ENCODE measurements at regions not wholly inside any gene's neighbourhood (a gene's known extent, or its start where the extent isn't known, plus 50 kb on each side); places are given as distances from the start of the nearest gene placed in this dataset.

- ATAC-seq (replicated peaks in 1 of 4): no peak
- ChIA-PET CTCF (no interaction called here), POLR2A (no interaction called here)
- no peaks in the 10 kb centered on the region for H3K36me3 ChIP-seq (ENCODE audit: control insufficient read depth in 2 of 2, extremely low read depth in 1 of 2, insufficient read depth in 1 of 2, low read length in 1 of 2)
- H3K4me1 ChIP-seq (ENCODE audit: control insufficient read depth in 1 of 2, extremely low read depth in 1 of 2, insufficient read depth in 2 of 2, low read length in 2 of 2): no peaks in the 10 kb centered on the region
- H3K27me3 Mint-ChIP-seq: peaks cover 0 to 7% of the 10 kb centered on the region in 2 donors
- no peak for DNase-seq
- WGBS (ENCODE audit: insufficient coverage): 80% methylated on average over 10 of the region's 13 CpGs
- H3K27me3 ChIP-seq (replicated peaks in 1 of 2; ENCODE audit: control insufficient read depth in 2 of 2, extremely low read depth in 1 of 2, insufficient read depth in 2 of 2, low read length in 1 of 2): peaks cover 0 to 9% of the 10 kb centered on the region in 2 experiments
- peaks cover 0 to 12% (median 5%) of the 10 kb centered on the region in 3 donors for H3K9me3 Mint-ChIP-seq
- no peak overlapping the region for H3K4me3 Mint-ChIP-seq
- no peak overlapping the region for H3K27ac Mint-ChIP-seq
- H3K27ac ChIP-seq (ENCODE audit: low read length): no peak overlapping the region
- no peak overlapping the region for H3K4me3 ChIP-seq (ENCODE audit: control insufficient read depth in 1 of 2, extremely low read depth in 1 of 2, low read length in 1 of 2)
- H3K9me3 ChIP-seq: no peaks in the 10 kb centered on the region
- H3K36me3 Mint-ChIP-seq: no peaks in the 10 kb centered on the region
- no peaks in the 10 kb centered on the region for H3K4me1 Mint-ChIP-seq
These were observed 190.7 kb downstream of the C16orf95 start for GRCh38 chr16:87126403-87127025.

- Mint-ChIP-seq H3K27me3 (peaks cover 0 to 4% of the 10 kb centered on the region in 2 donors), H3K4me3 (no peak overlapping the region), H3K27ac (no peak overlapping the region), H3K36me3 (no peaks in the 10 kb centered on the region), H3K4me1 (no peaks in the 10 kb centered on the region), H3K9me3 (peaks cover 0 to 12% (median 5%) of the 10 kb centered on the region in 3 donors)
- DNase-seq (no peak), ATAC-seq (replicated peaks in 1 of 4) (no peak)
- Histone ChIP-seq H3K4me1 (ENCODE audit: control insufficient read depth in 1 of 2, extremely low read depth in 1 of 2, insufficient read depth in 2 of 2, low read length in 2 of 2) (no peaks in the 10 kb centered on the region), H3K36me3 (ENCODE audit: control insufficient read depth in 2 of 2, extremely low read depth in 1 of 2, insufficient read depth in 1 of 2, low read length in 1 of 2) (no peaks in the 10 kb centered on the region), H3K4me3 (ENCODE audit: control insufficient read depth in 1 of 2, extremely low read depth in 1 of 2, low read length in 1 of 2) (no peak overlapping the region), H3K27ac (ENCODE audit: low read length) (no peak overlapping the region), H3K27me3 (replicated peaks in 1 of 2; ENCODE audit: control insufficient read depth in 2 of 2, extremely low read depth in 1 of 2, insufficient read depth in 2 of 2, low read length in 1 of 2) (peaks cover 0 to 6% of the 10 kb centered on the region in 2 experiments), H3K9me3 (no peaks in the 10 kb centered on the region)
- ChIA-PET POLR2A (no interaction called here), CTCF (no interaction called here)
- WGBS (ENCODE audit: insufficient coverage): 83% methylated on average over 15 of the region's 23 CpGs
These were observed 190.0 kb downstream of the C16orf95 start for GRCh38 chr16:87127061-87127765.

DNA sequence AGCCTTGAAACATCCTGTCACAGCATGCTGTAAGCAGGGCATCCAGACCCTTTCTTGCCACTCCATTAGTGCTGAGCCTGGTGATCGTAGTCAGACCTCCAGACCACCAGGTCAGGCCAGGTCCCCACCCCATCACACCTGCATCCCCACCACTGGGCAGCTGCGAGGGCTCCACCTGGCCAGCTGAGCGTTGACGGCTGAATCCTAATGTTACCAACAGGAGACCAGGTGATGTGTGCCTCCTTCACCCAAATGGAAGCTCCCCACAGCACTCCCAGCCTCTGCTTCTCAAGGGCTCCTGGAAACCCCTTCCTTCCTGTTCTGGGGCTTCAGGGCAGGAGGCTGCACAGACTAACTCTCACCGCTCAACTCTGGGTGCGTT lies 189.4 kb downstream of the C16orf95 start:
- H3K4me1 Mint-ChIP-seq: no peaks in the 10 kb centered on the region
- POLR2A ChIA-PET: no interaction called here
- Histone ChIP-seq H3K27me3 (replicated peaks in 1 of 2; ENCODE audit: control insufficient read depth in 2 of 2, extremely low read depth in 1 of 2, insufficient read depth in 2 of 2, low read length in 1 of 2) (peaks cover 0 to 10% of the 10 kb centered on the region in 2 experiments), H3K4me3 (ENCODE audit: control insufficient read depth in 1 of 2, extremely low read depth in 1 of 2, low read length in 1 of 2) (no peak overlapping the region), H3K4me1 (ENCODE audit: control insufficient read depth in 1 of 2, extremely low read depth in 1 of 2, insufficient read depth in 2 of 2, low read length in 2 of 2) (no peaks in the 10 kb centered on the region), H3K36me3 (ENCODE audit: control insufficient read depth in 2 of 2, extremely low read depth in 1 of 2, insufficient read depth in 1 of 2, low read length in 1 of 2) (no peaks in the 10 kb centered on the region), H3K27ac (ENCODE audit: low read length) (no peak overlapping the region), H3K9me3 (no peaks in the 10 kb centered on the region)
- H3K27me3 Mint-ChIP-seq: no peaks in the 10 kb centered on the region
- no peaks in the 10 kb centered on the region for H3K36me3 Mint-ChIP-seq
- DNase-seq (no peak), ATAC-seq (replicated peaks in 1 of 4) (no peak)
- H3K9me3 Mint-ChIP-seq: peaks cover 0 to 12% (median 5%) of the 10 kb centered on the region in 3 donors
- CTCF ChIA-PET: no interaction called here
- no peak overlapping the region for H3K27ac Mint-ChIP-seq
- WGBS (ENCODE audit: insufficient coverage): 56% methylated on average over 6 of the region's 6 CpGs
- no peak overlapping the region for H3K4me3 Mint-ChIP-seq

DNA sequence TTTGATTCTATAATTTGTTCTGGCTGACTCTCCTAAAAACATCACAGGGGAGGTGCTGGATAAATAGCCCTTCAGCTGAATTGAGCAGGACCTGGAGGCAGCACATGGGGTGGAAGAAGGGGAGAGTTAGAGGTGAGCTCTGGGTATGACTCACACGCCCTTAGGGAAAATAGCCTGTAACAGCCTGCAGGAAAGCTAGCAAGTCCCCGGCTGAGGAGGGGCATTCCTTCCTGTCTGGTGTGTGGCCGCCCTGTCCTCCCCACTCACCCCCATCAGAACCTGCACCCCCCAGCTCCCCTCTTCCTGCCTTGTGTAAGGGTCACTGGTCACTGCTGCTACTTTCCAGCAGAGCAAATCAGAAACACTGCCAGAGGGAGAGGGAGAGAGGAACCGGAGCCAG lies 187.4 kb downstream of the C16orf95 start:
- Mint-ChIP-seq H3K36me3 (no peaks in the 10 kb centered on the region), H3K4me3 (no peak overlapping the region), H3K4me1 (no peaks in the 10 kb centered on the region), H3K27me3 (no peaks in the 10 kb centered on the region), H3K27ac (no peak overlapping the region), H3K9me3 (peaks cover 0 to 7% (median 5%) of the 10 kb centered on the region in 3 donors)
- Histone ChIP-seq H3K4me3 (ENCODE audit: control insufficient read depth in 1 of 2, extremely low read depth in 1 of 2, low read length in 1 of 2) (no peak overlapping the region), H3K9me3 (no peaks in the 10 kb centered on the region), H3K27me3 (replicated peaks in 1 of 2; ENCODE audit: control insufficient read depth in 2 of 2, extremely low read depth in 1 of 2, insufficient read depth in 2 of 2, low read length in 1 of 2) (peaks cover 0 to 5% of the 10 kb centered on the region in 2 experiments), H3K36me3 (ENCODE audit: control insufficient read depth in 2 of 2, extremely low read depth in 1 of 2, insufficient read depth in 1 of 2, low read length in 1 of 2) (no peaks in the 10 kb centered on the region), H3K27ac (ENCODE audit: low read length) (no peak overlapping the region), H3K4me1 (ENCODE audit: control insufficient read depth in 1 of 2, extremely low read depth in 1 of 2, insufficient read depth in 2 of 2, low read length in 2 of 2) (no peaks in the 10 kb centered on the region)
- CTCF ChIA-PET: no interaction called here
- DNase-seq (no peak), ATAC-seq (replicated peaks in 1 of 4) (no peak)
- POLR2A ChIA-PET: no interaction called here
- WGBS (ENCODE audit: insufficient coverage): no CpG with 5 or more reads among the region's 4 CpGs

- Histone ChIP-seq H3K27ac (ENCODE audit: low read length) (no peak overlapping the region), H3K9me3 (no peaks in the 10 kb centered on the region), H3K27me3 (replicated peaks in 1 of 2; ENCODE audit: control insufficient read depth in 2 of 2, extremely low read depth in 1 of 2, insufficient read depth in 2 of 2, low read length in 1 of 2) (peaks cover 0 to 5% of the 10 kb centered on the region in 2 experiments), H3K4me1 (ENCODE audit: control insufficient read depth in 1 of 2, extremely low read depth in 1 of 2, insufficient read depth in 2 of 2, low read length in 2 of 2) (no peaks in the 10 kb centered on the region), H3K36me3 (ENCODE audit: control insufficient read depth in 2 of 2, extremely low read depth in 1 of 2, insufficient read depth in 1 of 2, low read length in 1 of 2) (no peaks in the 10 kb centered on the region), H3K4me3 (ENCODE audit: control insufficient read depth in 1 of 2, extremely low read depth in 1 of 2, low read length in 1 of 2) (no peak overlapping the region)
- Mint-ChIP-seq H3K27me3 (no peaks in the 10 kb centered on the region), H3K4me3 (no peak overlapping the region), H3K9me3 (peaks cover 0 to 7% (median 5%) of the 10 kb centered on the region in 3 donors), H3K27ac (no peak overlapping the region), H3K36me3 (no peaks in the 10 kb centered on the region), H3K4me1 (no peaks in the 10 kb centered on the region)
- CTCF ChIA-PET: interaction anchor here in 1 of 2 donors (0.5 kb wide), 1 partner anchor 52 kb away, joined by 3 read pairs; no protein-coding TSS in a partner anchor
- ATAC-seq (replicated peaks in 1 of 4) (no peak), DNase-seq (no peak)
- POLR2A ChIA-PET: no interaction called here
- WGBS (ENCODE audit: insufficient coverage): 81% methylated on average over 11 of the region's 16 CpGs
These were observed 185.9 kb downstream of the C16orf95 start for GRCh38 chr16:87131061-87131995.

DNA sequence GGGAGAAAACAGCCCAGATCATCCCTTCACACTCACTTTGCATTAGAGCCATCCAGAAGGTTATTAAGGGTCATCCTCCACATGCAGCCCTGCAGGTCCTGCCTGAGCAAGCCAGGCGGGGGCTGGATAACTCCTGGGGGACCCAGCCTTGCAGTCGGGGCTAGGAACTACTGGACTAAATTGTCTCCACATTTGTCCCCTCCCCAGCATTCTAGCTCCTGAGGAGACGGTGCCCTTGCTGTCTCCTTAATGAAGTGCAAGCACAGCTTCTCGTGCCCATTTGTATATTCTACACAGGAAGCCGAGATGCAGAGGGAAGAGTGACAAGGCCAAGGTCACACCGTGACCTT lies 185.2 kb downstream of the C16orf95 start:
- CTCF ChIA-PET: interaction anchor here in 1 of 2 donors (0.5 kb wide), 1 partner anchor 52 kb away, joined by 3 read pairs; no protein-coding TSS in a partner anchor
- no peak overlapping the region for H3K4me3 ChIP-seq (ENCODE audit: control insufficient read depth in 1 of 2, extremely low read depth in 1 of 2, low read length in 1 of 2)
- H3K4me1 ChIP-seq (ENCODE audit: control insufficient read depth in 1 of 2, extremely low read depth in 1 of 2, insufficient read depth in 2 of 2, low read length in 2 of 2): no peaks in the 10 kb centered on the region
- ATAC-seq (replicated peaks in 1 of 4): no peak
- H3K9me3 ChIP-seq: no peaks in the 10 kb centered on the region
- no peaks in the 10 kb centered on the region for H3K27me3 Mint-ChIP-seq
- H3K36me3 ChIP-seq (ENCODE audit: control insufficient read depth in 2 of 2, extremely low read depth in 1 of 2, insufficient read depth in 1 of 2, low read length in 1 of 2): no peaks in the 10 kb centered on the region
- no peaks in the 10 kb centered on the region for H3K4me1 Mint-ChIP-seq
- DNase-seq: no peak
- no peak overlapping the region for H3K4me3 Mint-ChIP-seq
- 80% methylated on average over 5 of the region's 6 CpGs for WGBS (ENCODE audit: insufficient coverage)
- no peak overlapping the region for H3K27ac ChIP-seq (ENCODE audit: low read length)
- H3K27ac Mint-ChIP-seq: no peak overlapping the region
- POLR2A ChIA-PET: no interaction called here
- H3K36me3 Mint-ChIP-seq: no peaks in the 10 kb centered on the region
- peaks cover 3 to 10% (median 5%) of the 10 kb centered on the region in 3 donors for H3K9me3 Mint-ChIP-seq
- H3K27me3 ChIP-seq (replicated peaks in 1 of 2; ENCODE audit: control insufficient read depth in 2 of 2, extremely low read depth in 1 of 2, insufficient read depth in 2 of 2, low read length in 1 of 2): peaks cover 0 to 5% of the 10 kb centered on the region in 2 experiments

Measured in T-cell (primary cell).